B cell (primary cell): ENCODE measurements at regions not wholly inside any gene's neighbourhood (a gene's known extent, or its start where the extent isn't known, plus 50 kb on each side); places are given as distances from the start of the nearest gene placed in this dataset.
"Not testable (repeated sequence)": the region's sequence is repeated elsewhere in the genome, so short reads cannot be mapped to it uniquely, and the experiment has no call there.

Experiments
- ATAC-seq: fragments of 200-7000 bp; cut with Tn5 transposase; one replicate; pipeline ENCODE4 v1.10.0; 2021; ENCODE audit warnings: low read depth, mild to moderate bottlenecking, moderate number of reproducible peaks, moderate library complexity
- CTCF ChIA-PET: fragments of 350-600 bp; sonication (Branson Sonifier 250); formaldehyde crosslinking; loops from one replicate; lab custom pipeline; 2021; ENCODE audit warnings: antibody characterized with exemption, inconsistent platforms; lab: Charles Lee
- POLR2A ChIA-PET: fragments of 350-600 bp; sonication (Branson Sonifier 250); formaldehyde crosslinking; loops from one replicate; lab custom pipeline; 2021; ENCODE audit warnings: antibody characterized with exemption; lab: Charles Lee
- DNase-seq: peaks from one replicate; pipeline ENCODE4 v3.0.0; 2013
- H2AFZ ChIP-seq: 2 replicates; pipeline ENCODE4 v1.6.1; 2012; ENCODE audit warnings: mild to moderate bottlenecking, low read depth, low read length; ENCODE audit not compliant: insufficient read depth, poor library complexity, severe bottlenecking
- H3K27ac ChIP-seq, 2 donors: 1 replicate in 1 of 2; 2 replicates in 1 of 2; pipeline ENCODE4 v1.5.1; 2012 to 2013; ENCODE audit warnings: low read length in 2 of 2, mild to moderate bottlenecking in 2 of 2, moderate library complexity in 1 of 2
- H3K27me3 ChIP-seq, 4 experiments: fragments of 200-600 bp in 1 of 4; sonication (generic) in 1 of 4; replicated peaks in 1 of 4; 1 replicate in 2 of 4; 2 replicates in 2 of 4; pipeline versions ENCODE4 v1.6.1 to v1.7.0; 2013 to 2016; ENCODE audit warnings: low read length in 3 of 4, mild to moderate bottlenecking in 2 of 4, mixed read lengths in 1 of 4, moderate library complexity in 1 of 4; ENCODE audit not compliant: insufficient read depth in 4 of 4, control insufficient read depth in 3 of 4; ENCODE audit errors: control extremely low read depth in 1 of 4
- H3K36me3 ChIP-seq, 2 experiments: replicated peaks in 1 of 2; 1 replicate in 1 of 2; 2 replicates in 1 of 2; pipeline versions ENCODE4 v1.6.1 to v1.7.1; 2013; ENCODE audit warnings: low read length in 1 of 2; ENCODE audit not compliant: insufficient read depth in 2 of 2, control insufficient read depth in 1 of 2; ENCODE audit errors: control extremely low read depth in 1 of 2, extremely low read depth in 1 of 2
- H3K4me1 ChIP-seq, 2 donors: fragments of 200-600 bp in 1 of 2; sonication (generic) in 1 of 2; 1 replicate in 1 of 2; 2 replicates in 1 of 2; pipeline versions ENCODE4 v1.5.1 to v1.6.1; 2013 to 2017; ENCODE audit warnings: low read length in 2 of 2; ENCODE audit not compliant: control insufficient read depth in 2 of 2, insufficient read depth in 2 of 2
- H3K4me2 ChIP-seq: replicated peaks from 2 replicates; pipeline ENCODE3; 2012; ENCODE audit warnings: mild to moderate bottlenecking, low read depth, low read length; ENCODE audit not compliant: poor library complexity, severe bottlenecking
- H3K4me3 ChIP-seq, 5 experiments: fragments of 200-600 bp in 1 of 5; sonication (generic) in 1 of 5; 1 replicate in 3 of 5; 2 replicates in 2 of 5; pipeline versions ENCODE4 v1.5.1 to v1.7.0; 2011 to 2016; ENCODE audit warnings: low read length in 4 of 5, mild to moderate bottlenecking in 4 of 5, low read depth in 2 of 5, control low read depth in 1 of 5, moderate library complexity in 1 of 5; ENCODE audit not compliant: insufficient read depth in 1 of 5; ENCODE audit errors: control extremely low read depth in 1 of 5, extremely low read depth in 1 of 5
- H3K79me2 ChIP-seq: fragments of 200-600 bp; sonication (generic); one replicate; pipeline ENCODE4 v1.6.0; 2016; ENCODE audit warnings: low read length; ENCODE audit not compliant: control insufficient read depth, insufficient read depth
- H3K9ac ChIP-seq: fragments of 200-600 bp; sonication (generic); 2 replicates; pipeline ENCODE4 v1.6.1; 2017; ENCODE audit warnings: mild to moderate bottlenecking, low read length, moderate library complexity
- H3K9me3 ChIP-seq, 3 donors: one replicate each; pipeline versions ENCODE4 v1.6.1 to v1.7.1; 2013; ENCODE audit warnings: low read length in 2 of 3; ENCODE audit not compliant: control insufficient read depth in 2 of 3, insufficient read depth in 1 of 3; ENCODE audit errors: control extremely low read depth in 1 of 3
- H4K20me1 ChIP-seq: 2 replicates; pipeline ENCODE4 v1.6.0; 2012; ENCODE audit warnings: mild to moderate bottlenecking, low read length; ENCODE audit not compliant: insufficient read depth, control insufficient read depth, poor library complexity, severe bottlenecking
- H3K27ac Mint-ChIP-seq: one replicate; pipeline ENCODE4 v1.8.0; 2021; ENCODE audit warnings: mixed read lengths
- H3K27me3 Mint-ChIP-seq: one replicate; pipeline ENCODE4 v1.8.0; 2021; ENCODE audit warnings: mixed read lengths
- H3K4me1 Mint-ChIP-seq: one replicate; pipeline ENCODE4 v1.8.0; 2021; ENCODE audit warnings: mixed read lengths
- H3K4me3 Mint-ChIP-seq: one replicate; pipeline ENCODE4 v1.8.0; 2021; ENCODE audit warnings: mixed read lengths
- H3K9me3 Mint-ChIP-seq: one replicate; pipeline ENCODE4 v1.8.0; 2022; ENCODE audit warnings: mixed read lengths; ENCODE audit not compliant: insufficient read depth
- EZH2 ChIP-seq: IDR thresholded peaks from 2 replicates; pipeline ENCODE4 v1.6.1; 2012; ENCODE audit warnings: borderline replicate concordance, low read depth, mild to moderate bottlenecking, moderate library complexity, low read length; ENCODE audit not compliant: insufficient read depth, poor library complexity, severe bottlenecking
- WGBS: methylation state at CpG from one replicate; pipeline ENCODE4 v1.1.5; 2013; ENCODE audit warnings: missing lambda C conversion rate; ENCODE audit not compliant: insufficient coverage; 5-methylcytosine and 5-hydroxymethylcytosine counted together
- intact Hi-C: fragments of 100-400 bp; cut with micrococcal nuclease; formaldehyde crosslinking; loops from one replicate; pipeline ENCODE4 v1.10.0; 2022
- TF ChIP-seq, protein P1 (sequence below): fragments of 200-600 bp; IDR thresholded peaks from one replicate; pipeline ENCODE4 v1.8.0; 2022; ENCODE audit warnings: antibody characterized with exemption, mild to moderate bottlenecking

GRCh38 chr3:28056806-28057205, 184.6 kb upstream of the CMC1 start:
- H3K9me3 ChIP-seq, result peaks cover 0 to 1% (median 0%) of the 10 kb centered on the region in 3 donors
- intact Hi-C loops, result no loop called here
- no peaks in the 10 kb centered on the region for H3K79me2 ChIP-seq
- CTCF ChIA-PET, result no interaction called here
- H3K4me2 ChIP-seq, result no peak overlapping the region
- POLR2A ChIA-PET, result no interaction called here
- no peak overlapping the region for H3K9ac ChIP-seq
- no peaks in the 10 kb centered on the region for H3K4me1 ChIP-seq
- no peaks in the 10 kb centered on the region for H4K20me1 ChIP-seq
- H3K4me1 Mint-ChIP-seq, result no peaks in the 10 kb centered on the region
- H3K36me3 ChIP-seq, result no peaks in the 10 kb centered on the region
- H2AFZ ChIP-seq, result no peak overlapping the region
- H3K27ac Mint-ChIP-seq, result no peak overlapping the region
- H3K27me3 ChIP-seq, result peaks cover 0 to 6% (median 0%) of the 10 kb centered on the region in 4 experiments
- no peak overlapping the region for H3K4me3 Mint-ChIP-seq
- H3K4me3 ChIP-seq, result no peak overlapping the region
- H3K27ac ChIP-seq, result no peak overlapping the region
- WGBS, result no CpG with 5 or more reads among the region's 2 CpGs
- DNase-seq (no peak), ATAC-seq (no peak)
- no peaks in the 10 kb centered on the region for H3K9me3 Mint-ChIP-seq
- peaks cover 3% of the 10 kb centered on the region for H3K27me3 Mint-ChIP-seq
- no peak for TF ChIP-seq EZH2
- TF ChIP-seq, protein P1, sequence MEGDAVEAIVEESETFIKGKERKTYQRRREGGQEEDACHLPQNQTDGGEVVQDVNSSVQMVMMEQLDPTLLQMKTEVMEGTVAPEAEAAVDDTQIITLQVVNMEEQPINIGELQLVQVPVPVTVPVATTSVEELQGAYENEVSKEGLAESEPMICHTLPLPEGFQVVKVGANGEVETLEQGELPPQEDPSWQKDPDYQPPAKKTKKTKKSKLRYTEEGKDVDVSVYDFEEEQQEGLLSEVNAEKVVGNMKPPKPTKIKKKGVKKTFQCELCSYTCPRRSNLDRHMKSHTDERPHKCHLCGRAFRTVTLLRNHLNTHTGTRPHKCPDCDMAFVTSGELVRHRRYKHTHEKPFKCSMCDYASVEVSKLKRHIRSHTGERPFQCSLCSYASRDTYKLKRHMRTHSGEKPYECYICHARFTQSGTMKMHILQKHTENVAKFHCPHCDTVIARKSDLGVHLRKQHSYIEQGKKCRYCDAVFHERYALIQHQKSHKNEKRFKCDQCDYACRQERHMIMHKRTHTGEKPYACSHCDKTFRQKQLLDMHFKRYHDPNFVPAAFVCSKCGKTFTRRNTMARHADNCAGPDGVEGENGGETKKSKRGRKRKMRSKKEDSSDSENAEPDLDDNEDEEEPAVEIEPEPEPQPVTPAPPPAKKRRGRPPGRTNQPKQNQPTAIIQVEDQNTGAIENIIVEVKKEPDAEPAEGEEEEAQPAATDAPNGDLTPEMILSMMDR, result no peak

- no peak overlapping the region for H3K4me3 Mint-ChIP-seq
- H3K4me2 ChIP-seq, result no peak overlapping the region
- H3K27ac ChIP-seq, result no peak overlapping the region
- DNase-seq (no peak), ATAC-seq (no peak)
- no peaks in the 10 kb centered on the region for H4K20me1 ChIP-seq
- H2AFZ ChIP-seq, result no peak overlapping the region
- H3K27me3 Mint-ChIP-seq, result peaks cover 3% of the 10 kb centered on the region
- ChIA-PET POLR2A (no interaction called here), CTCF (no interaction called here)
- H3K9me3 ChIP-seq, result peaks cover 0 to 1% (median 0%) of the 10 kb centered on the region in 3 donors
- no peak overlapping the region for H3K4me3 ChIP-seq
- no peaks in the 10 kb centered on the region for H3K9me3 Mint-ChIP-seq
- intact Hi-C loops, result no loop called here
- no peak overlapping the region for H3K9ac ChIP-seq
- peaks cover 0 to 6% (median 0%) of the 10 kb centered on the region in 4 experiments for H3K27me3 ChIP-seq
- no peak overlapping the region for H3K27ac Mint-ChIP-seq
- no peaks in the 10 kb centered on the region for H3K4me1 ChIP-seq
- no peak for TF ChIP-seq EZH2
- TF ChIP-seq, protein P1, result no peak
- H3K36me3 ChIP-seq, result no peaks in the 10 kb centered on the region
- no peaks in the 10 kb centered on the region for H3K4me1 Mint-ChIP-seq
- WGBS, result no CpG with 5 or more reads among the region's 2 CpGs
- no peaks in the 10 kb centered on the region for H3K79me2 ChIP-seq
These were observed 183.9 kb upstream of the CMC1 start for GRCh38 chr3:28057539-28057938.

GRCh38 chr3:28059199-28059598, 182.2 kb upstream of the CMC1 start:
- H3K4me1 ChIP-seq, H3K27me3 ChIP-seq, H3K4me1 Mint-ChIP-seq, H3K9me3 ChIP-seq, DNase-seq, POLR2A ChIA-PET, intact Hi-C loops, CTCF ChIA-PET, H3K4me2 ChIP-seq, H4K20me1 ChIP-seq, H3K79me2 ChIP-seq, H2AFZ ChIP-seq, H3K9ac ChIP-seq, H3K27ac Mint-ChIP-seq, H3K27me3 Mint-ChIP-seq, ATAC-seq, H3K36me3 ChIP-seq, H3K27ac ChIP-seq, H3K4me3 Mint-ChIP-seq, H3K9me3 Mint-ChIP-seq, H3K4me3 ChIP-seq: not testable (repeated sequence)
- 85% methylated on average over 13 of the region's 25 CpGs for WGBS
